Fibroblast of mammary gland (primary cell): ENCODE measurements at regions not wholly inside any gene's neighbourhood (a gene's known extent, or its start where the extent isn't known, plus 50 kb on each side); places are given as distances from the start of the nearest gene placed in this dataset.

Experiments
- DNase-seq: peaks from one replicate; pipeline ENCODE4 v3.0.0-alpha.2; 2010; ENCODE audit warnings: low read depth
- H3K4me3 ChIP-seq: 2 replicates; pipeline ENCODE4 v1.5.1; 2011; ENCODE audit warnings: low read depth, mild to moderate bottlenecking, low read length, moderate library complexity; ENCODE audit not compliant: control insufficient read depth
- CTCF ChIP-seq: conservative IDR thresholded peaks from 2 replicates; pipeline ENCODE4 v1.5.1; 2011; ENCODE audit warnings: low read depth, low read length, inconsistent platforms; ENCODE audit not compliant: control insufficient read depth, insufficient read depth

GRCh38 chr7:67989142-67989541 is 992.5 kb downstream of the TYW1 start:
- TF ChIP-seq CTCF, result no peak
- no peak overlapping the region for H3K4me3 ChIP-seq

GRCh38 chr7:67990003-67990402 is 993.4 kb downstream of the TYW1 start:
- no peak overlapping the region for H3K4me3 ChIP-seq
- no peak for TF ChIP-seq CTCF
- DNase-seq, result no peak

More at GRCh38 chr7:67989142-67989541, 992.5 kb downstream of the TYW1 start:
- no peak for DNase-seq

GRCh38 chr7:67990716-67991115 is 994.1 kb downstream of the TYW1 start:
- no peak for DNase-seq
- H3K4me3 ChIP-seq, result no peak overlapping the region
- no peak for TF ChIP-seq CTCF

GRCh38 chr7:67992287-67992686 is 995.7 kb downstream of the TYW1 start:
- no peak for TF ChIP-seq CTCF
- H3K4me3 ChIP-seq, result no peak overlapping the region

GRCh38 chr7:68005992-68006391 is 1009.4 kb downstream of the TYW1 start:
- DNase-seq, result no peak
- no peak for TF ChIP-seq CTCF
- H3K4me3 ChIP-seq, result no peak overlapping the region

More at GRCh38 chr7:67992287-67992686, 995.7 kb downstream of the TYW1 start:
- no peak for DNase-seq

GRCh38 chr7:68006619-68007018 is 1010.0 kb downstream of the TYW1 start:
- DNase-seq, result no peak
- TF ChIP-seq CTCF, result no peak
- no peak overlapping the region for H3K4me3 ChIP-seq

GRCh38 chr7:68009716-68010115 is 1013.1 kb downstream of the TYW1 start:
- no peak for DNase-seq

More at GRCh38 chr7:68009716-68010115, 1013.1 kb downstream of the TYW1 start:
- H3K4me3 ChIP-seq, result no peak overlapping the region
- no peak for TF ChIP-seq CTCF
